Femur (tissue), 1 donor: ENCODE measurements at regions not wholly inside any gene's neighbourhood (a gene's known extent, or its start where the extent isn't known, plus 50 kb on each side); places are given as distances from the start of the nearest gene placed in this dataset.
"Not testable (repeated sequence)": the region's sequence is repeated elsewhere in the genome, so short reads cannot be mapped to it uniquely, and the experiment has no call there.

Experiments used
- DNase-seq: peaks from one replicate; pipeline ENCODE4 v3.0.0-alpha.2; 2017

DNA sequence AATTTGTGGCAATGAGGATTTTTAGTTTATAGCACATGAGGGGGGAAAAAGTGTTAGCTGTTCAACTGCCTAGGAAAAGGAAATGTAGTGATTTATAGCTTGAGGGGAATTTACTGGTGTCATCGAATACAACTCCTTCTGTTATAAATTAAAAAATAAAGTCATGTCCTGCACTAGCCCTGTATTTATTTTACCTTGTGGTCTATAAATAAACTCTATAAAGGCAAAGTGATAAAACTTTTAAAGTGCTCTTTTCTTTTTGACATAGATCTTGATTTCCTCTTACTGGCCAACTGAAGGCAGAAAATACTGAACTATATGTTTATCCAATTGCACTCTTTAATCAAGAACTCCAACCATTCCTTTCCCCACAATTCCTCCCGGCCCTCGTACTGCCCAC is 672.1 kb upstream of the SLIT2 start:
- DNase-seq, result no peak

DNA sequence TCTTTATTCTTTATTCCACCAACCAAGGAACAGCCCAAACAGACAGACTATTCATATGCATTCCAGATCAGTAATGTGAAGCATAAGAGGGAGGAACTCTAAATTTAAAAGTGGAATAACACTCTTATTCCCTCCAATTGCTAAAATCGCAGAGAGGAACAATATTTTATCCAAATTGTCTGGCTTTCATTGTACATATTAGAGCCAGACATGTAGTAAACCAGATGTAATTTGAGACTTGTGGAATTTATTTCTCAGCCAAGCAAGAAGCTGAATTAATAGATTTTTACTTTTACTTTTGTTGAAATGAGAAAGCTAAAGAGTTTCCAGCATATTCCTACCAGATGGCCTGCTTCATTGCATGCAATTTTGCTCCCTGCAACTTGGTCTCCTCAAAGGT is 674.6 kb upstream of the SLIT2 start:
- DNase-seq, result no peak

DNA sequence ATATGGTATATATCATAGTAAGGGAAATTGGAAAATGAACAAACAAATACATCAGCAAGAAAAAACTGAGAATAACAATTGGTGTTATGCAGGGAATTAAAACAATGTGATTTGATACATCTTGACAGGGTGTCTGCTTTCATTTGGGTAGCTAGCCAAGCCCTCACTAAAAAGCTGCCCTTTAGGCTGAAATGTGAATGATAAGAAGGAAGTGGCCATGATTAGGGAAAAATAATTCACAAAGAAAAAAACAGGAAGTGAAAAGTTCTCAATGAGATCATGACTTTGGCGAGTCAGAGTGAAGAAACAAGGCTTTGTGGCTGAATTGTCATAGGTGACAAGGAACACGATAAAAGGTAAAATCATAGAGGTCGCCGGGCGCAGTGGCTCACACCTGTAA is 675.8 kb upstream of the SLIT2 start:
- DNase-seq, result no peak

DNA sequence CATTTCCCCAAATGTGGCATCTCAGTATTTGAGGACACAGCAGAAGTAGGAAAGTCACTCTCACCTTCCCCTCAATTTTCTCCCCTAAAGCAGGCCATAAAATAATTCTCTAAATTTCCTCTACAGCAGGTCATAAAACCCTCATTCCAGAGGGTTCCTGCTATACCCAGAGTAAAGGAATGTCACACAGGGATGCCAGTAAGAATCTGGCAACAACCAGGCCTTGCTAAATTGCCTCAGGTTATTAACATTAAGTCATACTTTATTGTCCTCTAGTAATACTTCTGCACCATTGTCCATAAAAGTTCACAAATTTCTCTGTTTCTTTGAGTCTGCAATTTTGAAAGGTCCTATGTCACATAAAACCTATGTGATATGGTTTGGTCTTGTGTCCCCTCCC is 685.7 kb upstream of the SLIT2 start:
- DNase-seq, result no peak

DNA sequence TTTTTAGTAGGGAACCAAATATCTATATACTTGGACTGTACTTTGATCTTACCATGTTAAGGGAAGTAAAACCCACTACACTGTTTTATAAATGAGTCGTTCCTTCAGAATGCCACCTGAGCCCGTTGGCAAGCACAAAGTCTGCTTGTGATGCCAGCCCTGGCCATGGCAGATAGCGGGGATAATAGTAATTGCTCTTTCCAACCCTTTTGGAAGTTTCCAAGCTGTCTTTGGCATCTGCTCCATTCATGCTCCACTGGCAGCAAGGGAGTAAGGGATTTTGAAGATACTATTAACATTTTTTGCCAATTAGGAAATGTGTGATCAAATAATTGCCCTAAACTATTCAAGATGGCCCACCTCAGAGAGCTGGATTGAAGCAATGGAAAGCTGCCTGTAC is 689.2 kb upstream of the SLIT2 start:
- peak; percentile 19 for DNase-seq

DNA sequence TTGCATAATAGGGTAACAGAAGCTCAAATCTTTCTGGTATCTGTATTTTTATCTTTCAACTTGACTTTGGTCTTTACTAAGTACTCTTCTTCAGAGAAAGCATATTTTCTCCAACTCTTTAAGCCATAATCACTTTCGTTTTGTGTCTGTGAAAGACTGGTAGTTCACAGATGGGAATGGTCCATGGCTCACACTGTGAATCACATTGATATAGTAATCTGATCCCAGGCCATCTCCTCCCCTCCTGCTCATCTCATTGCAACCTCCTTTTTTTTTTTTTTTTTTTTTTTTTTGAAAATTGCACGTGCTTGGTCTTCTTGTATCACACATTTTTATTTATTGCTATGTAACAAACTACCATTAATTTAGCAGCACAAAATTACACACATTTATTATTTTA is 694.5 kb upstream of the SLIT2 start:
- DNase-seq, result no peak

DNA sequence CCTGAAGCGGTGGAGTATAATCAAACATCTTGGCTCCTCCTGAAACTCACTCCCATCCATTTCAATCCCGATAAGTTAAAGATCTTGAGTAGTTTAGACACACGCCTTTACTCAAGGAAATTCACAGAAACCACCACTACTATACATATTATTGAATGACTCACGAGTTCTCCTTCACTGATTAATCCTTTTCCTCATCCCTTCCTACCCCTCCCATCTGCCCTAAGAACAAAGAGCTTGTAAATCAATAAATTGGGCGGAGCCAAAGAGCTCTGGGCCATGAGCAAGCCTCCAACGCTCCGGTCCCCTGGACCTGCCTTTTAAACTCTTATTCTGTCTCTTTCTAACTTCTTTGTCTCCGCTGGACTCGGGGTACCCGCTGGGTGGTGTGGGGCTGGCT is 695.4 kb upstream of the SLIT2 start:
- DNase-seq, result not testable (repeated sequence)

DNA sequence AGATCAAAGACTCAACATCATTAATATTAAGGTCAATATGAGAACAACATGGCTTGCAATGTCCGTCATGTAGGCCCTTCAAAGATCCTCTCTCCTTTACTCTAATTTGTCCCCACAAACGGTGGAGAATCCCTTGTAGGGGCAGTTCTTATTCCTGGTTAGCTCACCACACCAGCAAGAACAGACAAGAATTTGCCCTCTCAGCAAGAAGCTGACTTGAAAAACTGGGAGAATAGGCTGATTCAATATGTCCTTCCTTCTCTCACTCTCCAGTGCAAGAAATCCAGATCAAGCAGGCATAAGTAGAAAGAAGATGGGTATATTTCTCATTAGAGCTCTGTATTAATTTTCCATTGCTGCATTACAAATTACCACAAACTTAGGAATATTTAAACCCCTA is 704.2 kb upstream of the SLIT2 start:
- DNase-seq, result no peak

DNA sequence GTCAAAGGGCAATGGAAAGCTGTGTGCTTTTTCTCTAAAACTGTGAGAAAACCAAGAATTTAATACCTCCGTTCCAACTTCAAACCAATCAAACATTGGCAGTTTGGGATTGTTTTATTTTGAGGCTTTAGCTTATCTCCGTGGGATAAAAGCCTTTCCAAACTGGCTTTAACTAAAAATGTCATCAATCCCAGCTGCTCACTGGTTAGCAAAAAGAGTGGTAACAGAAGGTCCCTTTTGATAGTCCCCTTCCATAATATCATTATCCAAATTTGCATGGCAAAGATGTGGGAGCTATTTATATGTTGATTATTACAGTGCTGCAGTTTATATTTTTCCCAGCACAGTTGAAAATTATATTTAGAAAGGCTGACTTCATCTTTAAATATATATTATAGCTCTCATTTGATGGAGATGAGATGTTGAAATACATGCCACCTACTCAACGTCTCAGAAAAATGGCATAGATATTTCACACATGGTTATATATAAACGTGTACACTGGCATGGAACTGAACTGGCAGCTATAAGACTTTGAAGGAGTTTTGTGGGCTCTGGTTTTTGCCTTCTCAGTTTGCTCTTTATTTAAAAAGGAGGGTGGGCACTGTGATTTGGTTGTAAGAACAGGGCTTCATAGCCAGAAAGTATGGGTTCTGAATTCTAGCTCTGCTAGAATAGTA is 707.1 kb upstream of the SLIT2 start:
- DNase-seq, result no peak

DNA sequence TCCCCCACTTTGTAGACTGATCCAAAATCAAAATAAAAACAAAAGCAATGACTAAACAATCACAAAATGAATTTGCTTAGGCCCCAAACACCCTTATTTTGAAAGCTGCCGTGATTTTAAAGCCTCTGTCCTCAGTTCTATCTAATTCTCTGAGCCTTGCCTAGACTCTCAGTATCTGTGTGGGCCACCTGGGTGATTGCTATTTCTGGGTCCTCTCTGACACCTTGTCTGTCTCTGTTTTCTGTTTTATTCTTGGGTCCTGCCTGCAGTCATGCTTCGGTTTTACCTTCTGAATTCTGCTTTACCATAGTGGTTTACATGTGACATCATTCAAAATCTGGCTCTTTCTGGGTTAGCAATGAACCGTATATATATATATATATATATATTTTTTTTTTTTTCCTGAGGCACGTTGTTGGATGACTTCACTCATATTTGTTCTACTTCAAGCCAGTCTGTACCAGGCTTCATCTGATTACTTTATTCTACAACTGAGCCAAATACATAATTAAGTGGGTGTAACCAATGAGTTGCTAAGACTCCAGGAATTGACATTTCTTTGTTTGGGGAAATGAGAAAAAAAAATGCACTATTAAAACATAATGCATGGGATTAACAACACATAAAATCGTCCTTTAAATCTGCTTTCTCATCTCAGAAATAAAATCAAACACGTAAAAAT is 710.7 kb upstream of the SLIT2 start:
- DNase-seq, result no peak

DNA sequence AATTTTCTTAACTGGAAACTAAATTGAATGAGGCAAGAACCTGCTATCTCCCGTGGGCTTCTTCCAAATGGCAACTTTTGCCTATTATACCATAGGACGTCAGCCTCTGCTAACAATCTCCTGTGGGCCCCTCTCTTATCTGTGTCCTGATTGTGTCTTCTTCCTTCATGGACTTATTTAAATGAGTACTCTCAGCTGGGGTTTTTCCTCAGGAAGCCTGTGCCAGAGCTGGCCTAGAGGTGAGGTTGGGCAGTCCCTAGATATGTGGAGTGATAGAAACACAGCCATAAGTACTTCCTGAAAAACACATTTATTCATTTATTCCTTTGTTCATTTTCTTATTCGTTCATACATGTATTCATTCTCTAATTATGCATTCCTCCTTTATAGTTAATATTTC is 712.5 kb upstream of the SLIT2 start:
- DNase-seq, result no peak

DNA sequence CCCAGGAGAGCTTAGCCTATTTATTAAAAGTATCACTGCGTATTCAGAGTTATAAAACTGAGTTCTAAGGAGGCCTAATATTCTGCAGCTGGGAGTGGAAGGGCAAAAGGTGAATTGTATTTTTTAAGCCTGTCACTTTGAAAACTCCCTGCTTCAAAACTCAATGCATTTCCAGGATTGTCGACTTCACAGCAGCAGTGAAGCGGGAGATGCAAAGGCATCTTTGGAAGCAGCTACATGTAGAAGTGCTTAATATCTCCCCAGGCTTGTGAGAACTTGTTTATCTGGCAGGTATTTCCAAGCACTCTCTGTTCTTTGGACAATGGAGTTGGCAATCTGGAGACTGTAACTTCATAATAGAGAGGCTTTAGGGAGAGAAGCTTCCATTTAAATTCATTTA is 717.5 kb upstream of the SLIT2 start:
- no peak for DNase-seq

DNA sequence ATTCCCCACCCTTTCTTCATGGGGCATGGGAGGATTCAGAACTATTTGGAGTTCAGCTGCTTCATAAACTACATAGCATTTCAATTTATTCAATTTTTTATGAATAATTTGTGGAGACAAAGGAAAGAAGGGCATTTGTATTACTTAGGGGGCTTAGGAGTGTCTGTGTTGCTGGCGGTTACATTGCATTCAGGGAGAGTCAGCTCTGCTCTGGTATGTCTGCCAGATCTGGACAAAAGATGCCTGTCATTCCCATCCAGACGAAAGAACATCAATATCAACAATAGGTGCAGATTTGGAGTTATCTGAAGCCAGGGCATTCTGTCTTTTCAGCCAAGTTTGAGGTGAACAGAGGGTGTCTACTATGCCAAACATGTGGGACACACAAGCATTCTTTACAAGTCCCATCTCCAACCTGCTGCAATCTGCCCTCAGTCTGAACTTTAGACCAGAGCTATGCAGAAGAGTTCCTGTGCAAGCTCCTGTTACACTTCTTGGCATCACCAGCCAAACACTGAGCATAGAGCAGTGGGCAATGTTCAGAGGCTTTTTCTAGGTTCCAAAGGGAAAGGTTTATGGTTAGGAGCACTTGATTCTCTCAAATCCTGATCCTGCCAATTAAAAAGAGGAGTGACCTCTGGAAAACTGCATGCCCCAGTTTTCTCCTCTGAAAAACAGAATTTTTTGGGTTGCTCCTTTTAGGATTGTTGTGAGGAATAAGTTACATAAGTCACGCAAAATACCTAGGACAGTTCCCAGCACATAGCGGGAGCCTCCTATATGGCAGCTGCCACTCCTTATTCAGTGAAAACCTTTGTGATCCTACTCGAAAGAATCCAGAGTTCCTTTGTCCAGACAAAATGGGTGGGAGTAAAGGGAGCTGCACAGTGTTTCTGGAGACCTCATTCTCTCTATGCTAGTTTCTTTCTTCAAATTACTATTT is 719.5 kb upstream of the SLIT2 start:
- no peak for DNase-seq

DNA sequence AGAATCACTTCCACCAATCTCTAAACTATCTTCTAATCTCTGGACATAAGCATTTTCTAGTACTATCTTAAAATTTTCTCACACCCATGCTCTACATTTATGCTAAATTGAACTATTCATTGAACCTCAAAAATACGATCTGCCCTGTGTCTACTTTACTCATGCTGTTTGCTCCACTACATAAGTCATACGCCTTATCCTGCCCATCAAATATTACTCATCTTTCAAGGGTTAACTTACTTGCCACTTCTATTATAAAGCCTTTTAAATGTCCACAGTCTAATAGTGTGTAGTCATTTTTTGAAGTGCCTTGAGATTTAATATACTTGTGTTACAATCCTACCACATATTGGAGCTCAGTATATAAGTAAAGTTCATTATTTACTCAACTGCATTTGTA is 727.7 kb upstream of the SLIT2 start:
- DNase-seq, result no peak

DNA sequence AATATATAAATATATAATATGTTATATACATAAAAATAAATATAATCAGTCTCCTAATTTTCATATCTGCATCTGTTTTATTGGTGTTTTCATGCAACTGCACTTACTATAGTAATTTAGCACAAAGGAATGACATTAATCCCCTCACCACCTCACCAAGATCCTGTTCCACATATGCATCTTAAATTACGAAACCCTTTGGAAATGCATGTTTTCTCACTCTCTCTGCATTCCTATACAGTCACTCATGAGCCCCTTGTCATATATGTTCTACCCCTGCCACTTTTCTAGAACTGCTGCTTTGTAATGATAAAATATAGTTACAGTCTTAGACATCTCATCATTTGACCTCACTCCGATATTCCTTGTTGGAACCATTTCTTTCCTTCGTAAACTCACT is 728.7 kb upstream of the SLIT2 start:
- DNase-seq, result no peak

DNA sequence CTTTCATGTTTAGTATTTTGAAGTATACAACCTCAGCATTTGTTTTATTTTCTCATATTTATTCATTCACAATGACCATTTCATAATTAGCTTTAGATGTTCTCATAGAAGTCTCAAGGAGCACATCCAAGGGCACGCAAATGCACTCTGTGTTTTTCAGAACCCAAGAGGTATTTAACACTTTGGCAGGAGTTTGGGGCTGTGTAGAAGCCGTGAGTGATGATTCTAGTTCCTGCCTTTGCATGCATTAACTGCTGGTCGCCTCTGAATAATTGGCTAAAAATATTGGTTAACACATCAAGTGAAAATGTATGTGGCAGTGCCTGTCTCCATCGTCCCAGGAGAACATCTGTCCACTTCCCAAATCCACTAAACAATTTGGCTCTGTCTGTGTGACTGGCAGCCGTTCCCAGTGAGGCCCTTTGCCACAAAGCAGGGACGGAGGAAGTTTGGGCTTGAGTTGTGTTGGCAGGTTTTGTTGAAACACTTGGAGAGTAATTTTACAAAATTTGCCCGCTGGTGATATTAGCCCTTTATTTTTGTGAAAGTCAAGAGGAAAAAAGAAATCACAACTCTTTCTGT is 730.7 kb upstream of the SLIT2 start:
- peak; percentile 45 for DNase-seq

DNA sequence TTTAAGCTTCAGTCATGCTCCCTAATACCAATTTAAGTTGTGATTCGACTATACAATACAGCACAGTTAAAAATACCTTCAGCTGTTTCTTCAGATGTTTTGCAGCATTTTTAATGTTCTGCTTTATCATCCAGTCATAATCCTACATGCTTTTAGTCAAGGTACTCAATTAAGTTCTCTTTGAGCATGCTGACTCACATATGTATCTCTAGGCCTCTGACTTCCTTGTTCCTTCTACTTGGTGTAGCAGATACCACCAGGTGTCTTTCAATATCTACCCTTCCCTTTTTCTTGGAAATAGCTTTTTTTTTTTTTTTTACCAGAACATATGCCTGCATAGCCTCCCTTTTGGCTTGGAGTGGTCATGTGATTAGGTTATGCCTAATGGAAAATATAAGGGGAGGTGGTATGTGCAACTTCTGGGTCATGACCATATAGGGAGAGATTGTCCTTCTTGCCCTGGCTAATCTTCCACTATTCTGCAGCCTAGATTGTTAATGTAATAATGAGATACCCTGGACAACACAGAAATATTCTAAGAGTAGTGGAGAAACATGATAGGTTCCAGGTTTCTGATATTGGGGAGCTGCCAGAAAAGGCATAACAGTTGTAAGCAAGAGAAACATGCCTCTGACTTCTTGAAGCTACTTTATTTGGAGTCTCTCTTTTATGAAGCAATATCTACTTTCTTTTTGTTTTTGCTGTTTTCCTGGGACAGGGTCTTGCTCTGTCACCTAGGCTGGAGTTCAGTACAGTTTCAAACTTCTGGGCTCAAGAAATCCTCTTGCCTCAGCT is 737.2 kb upstream of the SLIT2 start:
- DNase-seq, result no peak

DNA sequence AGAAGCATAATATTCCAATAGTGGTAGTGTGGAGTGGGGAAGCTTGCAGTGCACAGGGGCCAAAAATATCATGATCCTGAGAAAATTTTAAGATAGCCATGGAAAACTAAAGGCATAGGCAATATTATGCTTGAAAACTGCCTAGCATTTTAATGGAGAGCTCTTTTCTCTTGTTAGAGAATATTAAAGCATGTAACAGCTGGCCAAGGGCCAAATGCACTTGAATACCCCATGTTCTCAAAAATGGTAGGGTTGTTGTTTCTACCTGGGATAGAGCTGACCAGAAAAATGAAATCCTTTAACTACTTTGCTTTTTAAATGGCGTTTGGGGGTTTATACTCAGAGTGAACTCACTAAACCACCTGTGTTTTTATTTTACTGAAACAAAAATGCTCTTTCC is 739.6 kb upstream of the SLIT2 start:
- no peak for DNase-seq

DNA sequence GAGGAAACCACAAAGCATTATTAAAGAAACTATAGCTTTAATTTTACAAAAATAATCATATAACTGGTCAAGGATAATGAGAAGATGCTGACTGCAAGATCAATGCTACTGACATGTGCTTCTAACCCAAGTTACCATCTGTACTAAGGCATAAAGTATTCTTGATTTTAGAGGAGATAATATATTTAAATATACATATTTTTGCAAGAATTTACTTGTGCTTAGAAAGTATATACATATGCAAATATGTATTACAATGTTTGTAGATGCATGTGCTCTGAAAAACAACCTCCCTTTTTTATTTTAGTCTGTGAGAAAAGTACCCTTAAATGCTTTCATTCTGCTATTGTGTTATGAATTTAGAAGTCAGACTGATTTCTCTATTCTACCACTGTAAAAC is 740.7 kb upstream of the SLIT2 start:
- no peak for DNase-seq

DNA sequence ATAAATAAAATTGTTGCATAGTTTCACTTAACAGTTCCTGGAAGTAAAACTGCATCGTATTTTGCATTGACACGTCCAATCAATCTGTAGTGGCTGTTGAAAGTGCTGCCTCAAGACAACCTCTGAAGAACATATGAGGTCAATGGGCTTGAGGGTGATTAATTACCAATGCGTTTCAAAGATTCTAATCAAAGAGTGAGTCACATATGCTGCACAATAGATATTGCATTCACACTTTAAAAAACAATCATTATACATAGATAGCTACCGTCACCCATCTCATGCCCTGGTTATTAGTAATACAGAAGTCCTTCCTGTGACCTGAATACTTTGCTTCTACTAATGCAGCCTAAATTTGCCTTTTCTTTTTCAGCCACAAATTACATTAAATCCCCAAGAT is 743.3 kb upstream of the SLIT2 start:
- no peak for DNase-seq

DNA sequence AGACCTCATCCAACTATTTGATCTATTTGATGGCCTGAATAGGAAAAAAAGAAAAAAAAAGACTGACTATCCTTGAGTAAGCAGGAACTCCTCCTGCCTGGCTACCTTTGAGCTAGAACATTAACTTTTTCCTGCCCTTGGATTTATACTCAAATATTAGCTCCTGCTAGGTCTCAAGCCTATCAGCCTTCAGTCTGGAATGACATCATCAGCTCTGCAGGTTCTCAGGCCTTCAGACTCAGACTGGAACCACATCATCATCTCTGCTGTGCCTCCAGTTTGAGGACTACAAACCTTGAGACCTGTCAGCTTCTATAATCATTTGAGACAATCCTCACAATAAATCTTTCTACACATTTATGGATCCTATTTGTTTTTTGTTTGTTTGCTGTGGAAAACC is 754.0 kb upstream of the SLIT2 start:
- no peak for DNase-seq

DNA sequence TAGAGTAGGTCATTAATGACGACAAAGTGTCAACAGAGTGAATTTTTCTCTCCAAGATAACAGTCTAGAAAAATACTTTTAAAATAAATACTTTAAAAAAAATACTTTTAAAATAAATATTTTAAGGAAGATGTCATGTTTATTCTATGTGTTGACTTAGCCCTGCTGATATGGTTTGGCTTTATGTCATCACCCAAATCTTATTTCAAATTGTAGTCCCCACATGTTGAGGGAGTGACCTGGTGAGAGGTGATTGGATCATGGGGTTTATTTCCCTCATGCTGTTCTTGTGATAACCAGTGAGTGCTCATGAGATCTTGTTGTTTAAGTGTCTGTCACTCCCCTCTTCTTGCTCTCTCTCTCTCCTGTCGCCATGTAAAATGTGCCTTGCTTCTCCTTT is 754.9 kb upstream of the SLIT2 start:
- DNase-seq, result no peak

DNA sequence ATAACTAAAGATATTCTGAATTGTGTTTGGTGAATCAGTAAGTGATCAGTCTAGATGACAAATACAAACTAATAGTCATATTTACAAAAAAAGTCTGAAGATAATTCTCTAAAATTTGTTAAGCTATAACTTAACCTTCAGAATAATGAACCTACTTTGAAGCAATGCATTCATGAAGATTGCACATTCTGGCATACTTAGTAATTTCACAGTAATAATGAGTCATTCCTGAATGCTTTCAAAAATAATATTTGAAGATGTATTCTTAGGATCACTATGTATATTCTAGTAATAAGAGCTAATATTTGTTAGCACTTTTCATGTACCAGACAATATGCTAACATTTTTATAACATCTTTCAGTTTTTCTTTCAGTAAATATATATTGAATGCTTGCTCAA is 756.7 kb upstream of the SLIT2 start:
- no peak for DNase-seq
